NCI-H1048 (cell line): ENCODE measurements at regions not wholly inside any gene's neighbourhood (a gene's known extent, or its start where the extent isn't known, plus 50 kb on each side); places are given as distances from the start of the nearest gene placed in this dataset.
A peak's percentile ranks its signal among the peaks of the same experiment; 100 is the strongest.
"Not testable (repeated sequence)": the region's sequence is repeated elsewhere in the genome, so short reads cannot be mapped to it uniquely, and the experiment has no call there.

Experiments used
- DNase-seq: peaks from one replicate; lab custom pipeline; 2025; lab: John Stamatoyannopoulos, UW

DNA sequence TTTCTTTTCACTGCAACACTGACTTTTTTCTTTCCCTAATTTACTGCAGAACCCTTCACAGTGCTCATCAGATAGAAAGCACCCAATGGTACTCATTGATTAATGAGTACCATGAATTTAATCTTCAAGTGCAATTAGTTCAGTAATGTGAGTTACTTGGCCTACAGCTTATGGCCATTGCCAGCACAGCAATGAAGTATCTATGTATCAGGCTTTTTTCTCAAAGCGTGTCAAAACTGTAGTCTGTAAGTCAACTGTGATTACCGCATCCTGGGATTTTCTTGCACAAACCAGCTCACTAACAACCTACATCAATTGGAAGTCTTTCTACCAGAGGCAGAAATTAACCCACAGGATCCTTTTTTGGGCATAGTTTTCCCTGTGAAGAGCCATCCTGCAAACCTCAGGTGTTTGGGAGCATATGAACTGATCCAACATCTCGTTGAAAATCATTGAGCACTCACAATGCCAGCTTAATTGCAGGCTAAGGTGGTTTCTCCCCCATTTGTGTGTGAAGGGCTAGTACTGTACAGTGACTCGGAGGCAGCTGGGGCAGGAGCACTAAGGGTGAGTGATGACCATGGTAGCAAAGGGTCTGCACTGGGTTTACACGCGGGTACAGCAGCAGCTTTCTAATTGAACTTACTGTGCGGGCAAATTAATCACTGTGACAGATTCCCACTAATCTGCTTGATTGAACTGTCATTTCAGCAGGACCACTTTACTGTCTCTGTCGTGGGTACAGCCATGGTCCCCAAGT is 619.3 kb downstream of the SNAPC1 start:
- no peak for DNase-seq

DNA sequence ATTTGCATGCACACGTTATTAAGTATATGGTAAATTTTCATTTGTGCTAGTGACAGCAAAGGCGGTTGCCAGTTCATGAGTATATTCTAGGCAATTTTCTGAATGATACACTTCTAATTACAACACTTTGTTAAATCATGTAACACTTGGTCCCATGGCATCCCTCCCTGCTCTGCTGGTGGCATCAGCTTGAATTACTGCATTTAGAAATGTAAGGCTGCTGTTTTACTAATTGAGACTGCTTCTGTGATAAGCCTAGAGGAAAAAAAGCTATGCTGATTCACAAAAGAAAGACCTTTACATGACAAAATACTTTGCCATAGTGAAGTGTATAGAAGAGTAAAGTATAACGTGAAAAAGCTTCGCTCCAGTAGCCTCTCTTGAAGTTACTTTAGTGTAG is 636.1 kb downstream of the KCNH5 start:
- no peak for DNase-seq

DNA sequence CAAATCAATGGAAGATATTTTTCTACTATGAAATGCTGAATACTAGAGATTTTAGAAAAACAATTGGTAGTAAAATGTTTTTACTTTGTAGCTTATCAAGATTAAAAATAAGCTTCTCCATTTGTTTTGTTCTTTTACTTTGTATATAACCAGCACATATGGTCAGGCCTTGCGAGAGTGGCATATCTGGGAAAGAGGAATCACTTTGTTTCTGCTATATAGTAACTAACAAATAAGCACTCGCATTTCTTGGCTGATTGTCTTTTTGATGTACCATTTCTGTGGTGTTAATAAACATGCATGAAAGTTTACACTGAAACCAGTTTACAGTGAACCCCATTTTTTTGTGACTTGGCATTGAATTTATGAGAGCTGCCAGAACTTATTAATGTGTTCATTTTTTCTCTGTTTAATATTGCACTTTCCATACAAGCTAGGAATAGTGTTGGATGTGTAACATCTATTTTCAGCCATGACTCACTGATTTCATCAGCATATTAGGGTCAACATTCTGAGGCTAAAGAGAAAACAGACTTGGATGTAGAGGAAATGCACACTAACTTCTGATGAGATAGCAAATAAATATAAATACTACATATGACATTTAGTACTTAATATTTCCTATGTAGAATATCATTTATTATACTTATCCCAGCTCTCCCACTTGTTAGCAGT is 635.5 kb downstream of the KCNH5 start:
- DNase-seq = no peak

DNA sequence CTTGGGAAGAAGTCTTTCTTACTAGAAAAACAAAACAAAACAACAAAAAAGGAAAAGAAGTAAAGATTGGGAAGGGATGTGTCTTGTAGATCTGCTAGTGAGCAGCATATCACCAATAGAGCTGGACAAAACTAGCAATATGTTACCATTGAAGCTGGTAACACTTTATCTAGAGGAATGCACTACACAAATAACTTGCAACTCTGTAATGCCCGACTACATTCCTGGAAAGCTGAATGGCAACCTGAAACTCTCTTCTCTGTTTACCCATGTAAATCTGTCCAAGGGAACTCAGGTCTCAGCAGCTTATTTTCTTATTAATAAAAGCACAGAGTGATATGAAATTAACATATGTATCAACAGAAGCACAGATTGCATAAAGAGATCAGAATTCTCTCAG is 624.4 kb downstream of the KCNH5 start:
- DNase-seq = no peak

DNA sequence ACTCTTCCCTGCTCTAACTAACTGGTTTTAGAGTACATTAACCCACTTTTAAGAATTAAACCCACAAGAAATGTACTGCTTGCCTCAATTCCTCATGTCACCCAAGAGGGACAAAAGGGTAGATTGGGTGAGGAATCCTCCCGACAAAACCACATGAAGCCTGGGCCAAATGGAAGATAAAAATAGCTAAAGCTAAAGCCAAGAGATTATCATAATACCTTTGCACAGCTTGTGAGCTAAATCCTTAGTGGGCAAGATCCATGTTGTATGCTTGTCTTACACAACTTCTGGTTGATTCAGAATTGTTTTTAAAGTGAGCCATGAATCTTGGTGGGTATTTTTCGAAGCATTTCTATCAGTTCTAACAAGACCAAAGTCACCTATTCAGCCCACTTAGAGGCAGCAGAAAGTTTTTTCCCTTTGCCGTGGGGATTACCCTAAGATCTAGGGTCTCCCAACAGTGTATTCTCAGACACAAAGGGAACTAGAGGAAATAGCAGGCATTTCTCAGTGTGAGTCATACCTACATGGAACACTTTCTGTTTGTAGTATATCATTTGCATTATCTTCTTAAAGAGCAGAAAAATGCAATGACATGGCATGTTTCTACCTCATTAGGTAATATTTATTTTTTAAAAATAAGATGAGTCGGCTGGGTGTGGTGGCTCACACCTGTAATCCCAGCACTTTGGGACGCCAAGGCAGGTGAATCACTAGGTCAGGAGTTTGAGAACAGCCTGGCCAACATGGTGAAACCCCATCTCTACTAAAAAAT is 616.6 kb downstream of the KCNH5 start:
- DNase-seq = no peak

DNA sequence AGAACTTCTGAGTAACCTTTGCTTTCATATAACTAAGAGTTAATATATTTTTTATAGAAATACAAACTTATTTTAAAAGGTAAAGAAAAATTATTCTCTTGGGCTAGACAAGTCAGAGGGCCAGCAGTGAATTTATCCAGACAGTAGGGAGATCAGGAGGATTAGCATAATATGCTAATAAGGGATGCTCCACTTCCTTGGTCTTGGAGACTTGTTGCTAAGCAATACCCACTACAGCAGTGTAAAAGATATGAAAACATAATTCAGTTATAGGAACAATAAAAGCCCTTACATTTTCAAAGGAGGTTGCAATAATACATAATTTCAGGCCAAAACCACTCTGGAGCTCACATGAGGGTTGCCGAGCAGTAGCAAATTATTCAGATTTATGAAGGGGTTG is 615.6 kb downstream of the KCNH5 start:
- DNase-seq = no peak

DNA sequence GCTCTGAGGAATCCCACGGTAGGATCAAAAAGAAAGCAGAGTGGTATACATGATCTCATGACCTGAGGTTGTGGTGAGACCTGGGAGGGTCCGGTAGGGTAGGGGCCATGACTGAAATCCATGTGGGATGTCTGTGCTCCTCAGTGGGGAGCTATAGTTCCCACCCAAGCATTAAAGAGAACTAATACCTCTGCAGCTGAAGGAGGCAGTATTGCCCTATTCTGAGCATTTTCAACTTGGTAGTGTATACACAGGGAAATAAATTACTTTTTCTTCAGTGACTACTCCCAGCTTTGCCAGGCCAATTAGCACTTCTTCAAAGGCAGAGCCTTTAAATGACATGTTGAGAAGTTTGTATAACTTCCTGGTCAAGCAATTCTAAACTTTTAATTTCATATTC is 613.8 kb downstream of the KCNH5 start:
- DNase-seq = no peak

DNA sequence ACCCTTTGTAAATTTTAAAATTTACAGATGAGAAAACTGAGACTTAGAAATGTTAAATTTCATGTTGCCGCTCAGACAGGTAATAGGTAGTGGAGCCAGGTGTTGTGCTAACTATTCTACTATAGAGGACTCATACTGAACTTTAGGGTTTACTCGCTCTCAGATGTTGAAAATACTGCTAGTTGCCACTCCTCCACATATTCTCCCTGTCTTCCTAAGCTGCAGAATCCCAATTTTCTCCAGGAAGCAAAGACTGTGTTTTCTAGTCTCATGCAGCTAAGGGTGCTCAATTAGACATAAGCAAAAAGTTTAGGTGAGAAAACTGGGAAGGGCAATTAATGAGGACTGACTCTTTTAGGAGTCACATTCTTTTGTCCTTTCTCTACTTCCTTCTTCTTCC is 612.3 kb downstream of the KCNH5 start:
- DNase-seq = no peak

DNA sequence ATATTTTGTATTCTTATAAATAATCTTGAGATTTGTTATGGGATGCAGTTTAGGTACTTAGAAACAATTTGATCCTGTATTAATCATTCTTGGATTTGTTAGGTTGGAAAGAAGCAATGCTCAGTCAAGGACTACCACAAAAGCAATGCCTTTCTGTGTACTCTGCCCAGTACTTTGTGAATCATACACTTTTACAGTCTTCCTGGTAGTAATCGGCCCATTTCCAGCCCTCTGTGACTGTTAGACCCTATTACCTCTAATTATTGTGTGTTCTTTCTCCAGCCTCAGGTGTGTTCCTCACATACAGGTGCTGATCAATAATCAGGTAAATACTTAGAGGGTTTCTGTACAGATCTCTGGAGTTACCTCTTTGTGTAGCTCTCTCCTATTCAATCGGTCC is 609.0 kb downstream of the KCNH5 start:
- no peak for DNase-seq

DNA sequence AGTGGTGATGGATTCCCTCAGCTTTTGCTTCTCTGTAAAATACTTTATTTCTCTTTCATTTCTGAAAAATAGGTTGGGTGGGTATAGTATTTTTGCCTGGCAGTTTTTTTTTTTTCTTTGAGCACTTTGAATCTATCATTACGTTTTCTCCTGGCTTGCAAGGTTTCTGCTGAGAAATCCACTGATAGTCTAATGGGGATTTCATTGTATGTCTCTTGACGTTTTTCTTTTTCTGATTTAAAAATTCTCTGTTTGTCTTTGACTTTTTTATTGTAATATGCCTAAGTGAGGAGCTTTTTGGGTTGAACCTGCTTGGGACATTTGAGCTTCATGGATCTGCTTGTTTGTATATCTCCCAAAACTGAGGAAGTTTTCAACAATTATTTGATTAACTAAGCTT is 606.0 kb downstream of the KCNH5 start:
- DNase-seq = no peak

DNA sequence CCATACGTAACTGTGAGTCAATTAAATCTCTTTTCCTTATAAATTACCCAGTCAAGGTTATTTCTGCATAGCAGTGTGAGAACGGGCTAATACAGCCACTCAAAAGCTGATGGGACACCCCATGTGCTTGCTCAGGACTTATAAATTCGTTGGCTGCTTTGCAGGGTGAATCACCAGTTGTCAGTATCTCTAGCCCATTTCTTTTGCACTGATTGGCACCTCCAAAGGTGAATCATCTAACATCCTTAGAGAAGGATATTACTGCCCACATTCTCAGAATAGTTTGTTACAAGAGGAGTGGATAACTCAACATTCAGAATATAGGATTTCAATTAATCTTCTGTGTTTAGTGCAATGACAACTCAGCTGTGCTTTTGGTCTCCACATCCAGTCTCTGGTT is 601.5 kb downstream of the KCNH5 start:
- no peak for DNase-seq

DNA sequence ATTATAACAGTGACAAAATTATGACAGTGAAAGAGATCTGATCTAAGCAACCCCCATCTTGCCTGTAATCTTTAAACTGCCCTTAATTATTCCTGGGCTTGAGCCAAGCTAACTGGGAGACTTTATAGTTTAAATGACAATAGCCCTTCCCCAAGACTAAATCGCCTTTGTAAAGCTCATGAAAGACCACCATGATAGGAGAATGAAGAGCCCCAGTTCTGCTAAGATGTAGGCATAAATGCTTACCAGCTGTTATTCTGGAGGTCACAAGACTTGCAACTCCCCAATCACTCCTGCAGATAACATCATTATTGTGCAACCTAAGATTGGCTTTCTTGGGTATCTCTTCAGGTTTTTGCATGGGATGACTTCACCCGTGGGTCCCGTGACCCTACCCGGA is 599.7 kb downstream of the KCNH5 start:
- DNase-seq = no peak

DNA sequence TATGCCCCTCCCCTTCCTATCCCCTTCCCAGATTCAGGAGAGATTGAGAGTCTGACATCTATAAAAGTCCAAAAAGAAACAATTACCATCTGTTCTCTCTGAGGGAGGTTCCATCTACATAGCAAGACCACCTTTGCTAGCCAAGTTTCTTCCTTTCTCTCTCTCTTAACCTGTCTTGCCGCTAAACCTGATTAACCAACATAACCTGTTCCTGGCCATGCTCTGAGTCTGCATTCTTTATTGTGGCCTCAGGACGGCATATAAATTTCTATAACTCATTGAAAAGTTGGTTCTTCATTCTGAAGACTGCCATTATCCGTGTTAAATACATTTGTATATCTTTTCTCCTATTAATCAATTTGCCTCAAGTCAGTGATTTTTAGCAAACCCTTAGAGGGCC is 594.0 kb downstream of the KCNH5 start:
- no peak for DNase-seq

DNA sequence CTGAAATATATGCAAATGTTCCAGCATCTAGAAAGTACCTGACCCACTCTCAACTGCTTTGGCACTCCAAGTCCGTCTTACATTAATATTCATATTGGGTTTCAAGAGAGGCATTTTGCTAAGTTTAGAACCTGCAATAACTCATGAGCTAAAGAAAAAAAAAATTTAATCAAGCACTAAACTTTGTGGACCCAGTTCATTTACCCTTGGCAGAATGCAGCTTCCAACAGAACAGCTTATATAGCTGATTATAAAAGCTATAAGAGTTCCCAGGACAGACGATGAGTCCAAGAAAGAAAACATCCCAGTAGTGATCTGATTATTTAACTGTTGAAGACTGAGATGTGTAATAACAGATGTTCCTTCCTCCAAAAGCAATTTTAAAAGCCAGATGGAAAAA is 592.0 kb downstream of the KCNH5 start:
- DNase-seq = no peak

DNA sequence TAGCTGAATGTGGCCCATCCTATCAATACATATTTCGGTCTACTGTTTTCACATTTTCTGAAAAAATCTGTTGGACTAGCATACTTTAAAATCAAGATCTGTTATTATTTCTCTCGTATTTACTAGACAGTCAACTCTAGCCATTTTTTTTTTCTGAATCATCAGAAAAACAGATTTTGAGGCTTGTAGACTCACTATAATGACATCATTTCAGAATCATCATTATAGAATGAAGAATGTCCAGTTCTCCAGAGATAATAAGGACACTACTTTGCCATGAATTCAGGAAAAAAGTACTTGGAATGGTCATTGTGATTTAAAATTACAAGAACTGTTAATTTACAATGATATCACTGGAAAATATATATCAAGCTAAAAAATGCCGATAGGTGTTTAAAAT is 589.8 kb downstream of the KCNH5 start:
- DNase-seq = no peak

DNA sequence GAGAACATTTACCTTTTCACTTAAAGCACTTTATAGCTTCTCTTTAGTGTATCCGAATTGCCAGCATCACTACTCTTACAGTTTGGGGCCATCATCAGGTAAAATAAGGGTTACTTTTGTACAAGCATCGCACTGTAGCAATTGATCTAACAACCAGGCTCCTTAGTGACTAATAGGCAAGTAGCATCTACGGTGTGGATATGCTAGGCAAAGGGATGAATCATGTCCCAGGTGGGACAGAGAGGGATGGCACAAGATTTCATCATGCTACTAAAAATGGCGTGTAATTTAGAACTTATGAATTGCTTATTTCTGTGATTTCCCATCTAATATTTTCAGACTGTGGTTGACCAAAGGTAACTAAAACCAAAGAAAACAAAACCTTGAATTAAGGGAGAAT is 582.3 kb downstream of the KCNH5 start:
- no peak for DNase-seq

DNA sequence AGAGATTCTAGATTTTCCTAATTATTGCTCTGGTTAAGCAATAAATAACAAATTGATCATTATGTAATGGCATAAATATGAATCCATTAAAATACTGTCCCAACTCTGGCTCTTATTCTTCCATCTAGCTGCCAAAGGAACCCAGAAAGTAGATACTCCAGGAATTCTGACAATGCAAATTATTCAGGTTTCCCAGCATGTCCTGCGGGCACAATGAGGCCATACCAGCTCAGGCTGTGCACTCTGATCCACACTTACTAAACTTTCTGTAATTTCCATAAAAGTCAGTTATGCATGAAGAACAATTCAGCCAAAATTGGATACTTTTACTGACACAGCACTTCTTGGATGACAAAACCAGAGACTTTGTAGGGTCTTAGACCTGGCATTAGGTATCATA is 576.3 kb downstream of the KCNH5 start:
- peak; percentile 34 for DNase-seq

DNA sequence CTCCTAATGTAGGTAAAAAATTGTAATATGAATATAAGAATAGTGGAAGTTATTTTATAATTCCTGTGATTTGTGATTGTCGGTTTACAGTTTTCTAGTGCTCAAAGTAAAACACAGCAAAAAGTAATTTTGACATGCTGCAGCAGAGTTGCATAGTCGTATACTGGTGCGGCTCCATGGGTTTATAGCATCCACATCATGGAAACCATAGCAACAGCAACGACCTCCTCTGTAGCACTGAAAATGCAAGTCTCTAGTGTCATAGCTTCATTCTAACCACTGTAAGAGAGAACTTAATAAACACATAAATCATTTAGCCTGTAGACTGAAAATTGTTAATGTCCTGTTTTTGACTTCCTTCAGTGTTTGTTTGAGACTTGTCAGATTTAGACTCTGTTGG is 574.3 kb downstream of the KCNH5 start:
- DNase-seq = no peak

DNA sequence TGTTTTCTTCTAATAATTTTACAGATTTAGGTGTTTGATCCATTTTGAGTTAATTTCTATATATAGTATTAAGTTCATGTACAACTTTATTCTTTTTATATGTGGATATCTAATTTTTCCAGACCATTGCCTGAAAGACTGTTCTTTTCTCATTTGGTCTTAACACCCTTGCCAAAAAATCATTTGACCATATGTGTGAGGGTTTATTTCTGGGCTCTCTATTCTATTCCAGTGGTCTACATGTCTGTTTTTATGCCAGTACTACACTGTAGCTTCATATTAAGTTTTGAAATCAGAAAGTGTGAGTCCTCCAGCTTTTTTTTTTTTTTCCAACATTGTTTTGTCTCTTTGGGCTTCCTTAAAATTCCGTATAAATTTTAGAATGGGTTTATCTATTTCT is 554.1 kb downstream of the KCNH5 start:
- DNase-seq = no peak

DNA sequence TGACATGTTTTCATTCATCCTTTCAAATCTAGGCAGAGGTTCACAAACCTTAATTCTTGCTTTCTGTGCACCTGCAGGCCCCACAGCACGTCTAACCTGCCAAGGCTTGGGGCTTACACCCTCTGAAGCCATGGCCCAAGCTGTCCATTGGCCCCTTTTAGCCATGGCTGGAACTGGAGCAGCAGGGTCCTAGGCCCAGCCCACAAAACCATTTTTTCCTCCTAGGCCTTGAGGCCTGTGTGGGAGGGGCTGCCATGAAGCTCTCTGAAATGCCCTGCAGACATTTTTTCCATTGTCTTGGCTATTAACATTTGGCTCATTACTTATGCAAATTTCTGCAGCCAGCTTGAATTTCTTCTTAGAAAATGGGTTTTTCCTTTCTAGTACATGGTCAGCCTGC is 547.5 kb downstream of the KCNH5 start:
- no peak for DNase-seq

DNA sequence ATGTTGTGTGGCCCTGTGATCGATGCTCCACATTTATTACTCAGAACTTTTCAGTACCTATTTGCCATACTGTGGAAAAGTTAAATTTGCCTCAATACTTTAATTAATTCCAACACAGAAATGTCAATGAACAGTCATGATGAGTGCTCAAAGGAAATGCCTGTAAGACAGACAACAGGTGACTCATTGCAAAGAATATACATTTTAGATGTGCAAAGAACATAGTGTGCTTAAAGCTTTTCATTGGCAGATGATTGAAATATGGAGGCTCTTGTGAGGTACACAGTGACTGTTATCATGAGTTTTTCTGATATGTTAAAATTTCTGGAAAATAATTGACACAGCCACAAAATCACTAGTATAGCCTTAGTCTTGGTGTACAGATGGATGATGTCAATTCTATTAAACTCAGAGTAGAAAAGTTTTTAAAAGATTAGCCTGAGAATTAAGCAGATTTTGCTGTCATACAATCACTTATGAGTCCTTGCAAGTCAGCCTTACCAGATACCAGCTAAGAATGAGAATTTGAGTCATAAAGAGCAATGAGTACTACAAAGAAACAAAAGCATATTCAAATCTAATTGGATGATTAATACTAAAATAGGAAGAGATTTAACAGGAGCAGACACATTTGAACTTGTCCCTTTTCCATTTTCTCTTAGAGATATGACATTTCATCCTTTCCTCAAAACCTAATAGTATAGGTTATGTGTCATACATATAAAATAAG is 544.1 kb downstream of the KCNH5 start:
- DNase-seq = no peak

DNA sequence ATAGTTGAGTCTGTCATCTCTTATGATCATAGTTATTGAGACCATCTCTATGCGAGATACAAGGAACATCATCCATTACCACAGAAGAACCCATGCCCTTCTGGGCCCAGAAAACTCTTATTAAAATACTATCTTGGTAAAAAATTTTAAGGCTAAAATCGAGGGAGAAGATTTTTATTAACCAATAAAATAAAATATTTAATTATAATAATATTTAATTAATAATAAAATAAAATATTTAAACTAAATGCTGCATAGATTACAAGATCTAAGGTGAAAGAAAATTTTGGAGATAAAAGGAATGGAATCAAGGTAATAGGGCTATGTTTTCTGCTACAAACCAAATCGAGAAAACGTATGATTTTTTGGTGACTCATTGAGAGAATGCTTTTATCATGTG is 540.2 kb downstream of the KCNH5 start:
- DNase-seq = no peak

DNA sequence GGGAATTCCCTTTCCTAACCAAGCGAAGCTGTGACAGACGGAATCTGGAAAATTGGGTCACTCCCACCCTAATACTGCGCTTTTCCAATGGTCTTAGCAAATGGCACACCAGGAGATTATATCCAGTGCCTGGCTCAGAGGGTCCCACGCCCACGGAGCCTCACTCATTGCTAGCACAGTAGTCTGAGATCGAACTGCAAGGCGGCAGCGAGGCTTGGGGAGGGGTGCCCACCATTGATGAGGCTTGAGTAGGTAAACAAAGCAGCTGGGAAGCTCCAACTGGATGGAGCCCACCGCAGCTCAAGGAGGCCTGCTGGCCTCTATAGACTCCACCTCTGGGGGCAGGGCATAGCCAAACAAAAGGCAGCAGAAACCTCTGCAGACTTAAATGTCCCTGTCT is 523.9 kb downstream of the KCNH5 start:
- DNase-seq = not testable (repeated sequence)
